DND-41 (cell line): ENCODE measurements at regions not wholly inside any gene's neighbourhood (a gene's known extent, or its start where the extent isn't known, plus 50 kb on each side); places are given as distances from the start of the nearest gene placed in this dataset.

Source experiments
- ATAC-seq: fragments of 200-7000 bp; cut with Tn5 transposase; 3 replicates; pipeline ENCODE4 v1.9.1; 2021; ENCODE audit warnings: low read depth; ENCODE audit not compliant: insufficient read depth
- DNase-seq: peaks from one replicate; pipeline ENCODE4 v3.0.0-alpha.2; 2020
- H2AFZ ChIP-seq: 2 replicates; pipeline ENCODE4 v1.6.0; 2012; ENCODE audit warnings: low read depth, low read length
- H3K27ac ChIP-seq: 2 replicates; pipeline ENCODE4 v1.5.1; 2012; ENCODE audit warnings: low read length, inconsistent platforms
- H3K27me3 ChIP-seq: fragments of 200-600 bp; sonication (generic); 2 replicates; pipeline ENCODE4 v1.6.0; 2012; ENCODE audit warnings: low read length, mild to moderate bottlenecking, inconsistent platforms; ENCODE audit not compliant: insufficient read depth, poor library complexity
- H3K36me3 ChIP-seq: 2 replicates; pipeline ENCODE4 v1.5.1; 2012; ENCODE audit warnings: low read length, inconsistent platforms; ENCODE audit not compliant: insufficient read depth
- H3K4me1 ChIP-seq: 2 replicates; pipeline ENCODE4 v1.5.1; 2012; ENCODE audit warnings: mild to moderate bottlenecking, low read length; ENCODE audit not compliant: insufficient read depth
- H3K4me2 ChIP-seq: 2 replicates; pipeline ENCODE4 v1.6.0; 2012; ENCODE audit warnings: mild to moderate bottlenecking, moderate library complexity, low read length, inconsistent platforms; ENCODE audit not compliant: insufficient read depth
- H3K4me3 ChIP-seq, 2 experiments: fragments of 200-600 bp in 1 of 2; shearing (Covaris generic) in 1 of 2; 2 replicates each; pipeline ENCODE4 v1.5.1; 2012 to 2016; ENCODE audit warnings: inconsistent platforms in 2 of 2, low read length in 2 of 2, mild to moderate bottlenecking in 2 of 2, low read depth in 1 of 2, moderate library complexity in 1 of 2
- H3K79me2 ChIP-seq: 2 replicates; pipeline ENCODE4 v1.6.0; 2012; ENCODE audit warnings: low read length, inconsistent platforms; ENCODE audit not compliant: insufficient read depth
- H3K9ac ChIP-seq: 2 replicates; pipeline ENCODE4 v1.6.0; 2012; ENCODE audit warnings: low read depth, mild to moderate bottlenecking, inconsistent platforms, low read length, moderate library complexity
- H3K9me3 ChIP-seq: 2 replicates; pipeline ENCODE4 v1.5.1; 2012; ENCODE audit warnings: low read length, moderate library complexity, mild to moderate bottlenecking, inconsistent platforms; ENCODE audit not compliant: insufficient read depth, severe bottlenecking
- H4K20me1 ChIP-seq: 2 replicates; pipeline ENCODE4 v1.6.0; 2012; ENCODE audit warnings: low read length; ENCODE audit not compliant: insufficient read depth
- CTCF ChIP-seq: IDR thresholded peaks from 2 replicates; pipeline ENCODE4 v1.5.1; 2012; ENCODE audit warnings: borderline replicate concordance, low read length, moderate library complexity, mild to moderate bottlenecking; ENCODE audit not compliant: poor library complexity, severe bottlenecking; ENCODE audit errors: extremely low read depth
- EZH2 ChIP-seq: IDR thresholded peaks from 3 replicates; pipeline ENCODE4 v1.6.1; 2012; ENCODE audit warnings: borderline replicate concordance, low read depth, mild to moderate bottlenecking, moderate library complexity, low read length, inconsistent platforms; ENCODE audit not compliant: severe bottlenecking

- H3K4me1 ChIP-seq: no peaks in the 10 kb centered on the region
- no peak overlapping the region for H3K4me3 ChIP-seq
- H2AFZ ChIP-seq: no peak overlapping the region
- no peak for ATAC-seq
- no peaks in the 10 kb centered on the region for H3K36me3 ChIP-seq
- H3K4me2 ChIP-seq: no peak overlapping the region
- TF ChIP-seq EZH2 (no peak), CTCF (no peak)
- DNase-seq: no peak
- no peak overlapping the region for H3K27ac ChIP-seq
- no peaks in the 10 kb centered on the region for H4K20me1 ChIP-seq
- H3K9ac ChIP-seq: no peak overlapping the region
- H3K27me3 ChIP-seq: no peaks in the 10 kb centered on the region
- no peaks in the 10 kb centered on the region for H3K79me2 ChIP-seq
- peaks cover 25% of the 10 kb centered on the region for H3K9me3 ChIP-seq
These were observed 2152.3 kb upstream of the PIK3C3 start for GRCh38 chr18:39802648-39803229.

DNA sequence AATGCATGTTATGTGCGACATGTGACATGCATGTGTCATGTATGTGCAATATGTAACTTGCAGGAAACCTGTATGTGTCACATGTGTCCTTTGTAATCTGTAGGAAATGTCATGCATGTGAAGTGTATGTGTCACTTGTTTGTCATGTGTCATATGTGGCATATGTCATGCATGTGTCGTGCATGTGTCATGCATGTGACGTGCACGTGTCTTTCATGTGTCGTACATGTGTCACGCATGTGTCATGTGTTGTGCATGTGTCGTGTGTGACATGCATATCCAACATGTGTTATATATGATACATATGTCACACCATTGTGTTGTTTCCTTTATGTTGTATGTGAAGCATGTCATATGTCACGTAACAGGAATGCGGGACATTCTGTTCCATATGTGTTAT, 2153.2 kb upstream of the PIK3C3 start:
- no peak overlapping the region for H3K27ac ChIP-seq
- H3K9ac ChIP-seq: no peak overlapping the region

GRCh38 chr18:39801010-39801409, 2154.0 kb upstream of the PIK3C3 start:
- Histone ChIP-seq H2AFZ (no peak overlapping the region), H3K4me1 (no peaks in the 10 kb centered on the region), H3K79me2 (no peaks in the 10 kb centered on the region), H3K4me3 (no peak overlapping the region), H3K9me3 (peaks cover 25% of the 10 kb centered on the region), H3K9ac (no peak overlapping the region), H3K4me2 (no peak overlapping the region), H3K27ac (no peak overlapping the region), H3K27me3 (no peaks in the 10 kb centered on the region), H4K20me1 (no peaks in the 10 kb centered on the region), H3K36me3 (no peaks in the 10 kb centered on the region)
- TF ChIP-seq CTCF (no peak), EZH2 (no peak)
- DNase-seq: no peak
- no peak for ATAC-seq

More for the DNA sequence above, 2153.2 kb upstream of the PIK3C3 start:
- Histone ChIP-seq H2AFZ (no peak overlapping the region), H3K4me2 (no peak overlapping the region), H3K79me2 (no peaks in the 10 kb centered on the region), H3K9me3 (peaks cover 25% of the 10 kb centered on the region), H3K36me3 (no peaks in the 10 kb centered on the region), H3K4me1 (no peaks in the 10 kb centered on the region), H3K27me3 (no peaks in the 10 kb centered on the region), H4K20me1 (no peaks in the 10 kb centered on the region), H3K4me3 (0 out of 4 replicates have a peak overlapping the region, but pooled peaks of 1 of the 2 experiments have one; percentile 8)
- DNase-seq (no peak), ATAC-seq (no peak)
- TF ChIP-seq EZH2 (no peak), CTCF (no peak)

DNA sequence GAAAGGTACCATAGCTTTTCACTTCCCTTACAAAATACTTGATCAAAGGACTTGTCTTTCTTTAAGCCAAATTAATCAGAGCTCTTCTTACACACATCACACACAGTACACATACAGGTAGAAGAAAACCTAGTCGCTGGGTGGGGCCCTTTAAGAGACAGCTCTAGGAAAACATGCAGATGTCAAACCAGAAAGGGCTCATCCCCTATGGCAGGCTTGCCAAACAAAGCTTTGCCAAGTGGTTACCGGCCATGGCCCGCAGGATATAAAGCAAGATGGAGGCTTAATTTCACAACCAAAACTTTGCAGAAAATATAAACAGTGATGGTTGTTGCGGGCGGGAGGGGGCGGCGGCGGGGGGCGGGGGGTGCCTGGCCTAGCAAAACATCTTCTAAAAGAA, 2156.0 kb upstream of the PIK3C3 start:
- Histone ChIP-seq H3K36me3 (no peaks in the 10 kb centered on the region), H3K4me3 (no peak overlapping the region), H3K4me2 (no peak overlapping the region), H2AFZ (no peak overlapping the region), H3K4me1 (no peaks in the 10 kb centered on the region), H3K27ac (no peak overlapping the region), H3K9me3 (peaks cover 25% of the 10 kb centered on the region), H3K79me2 (no peaks in the 10 kb centered on the region), H3K9ac (no peak overlapping the region), H3K27me3 (no peaks in the 10 kb centered on the region), H4K20me1 (no peaks in the 10 kb centered on the region)
- TF ChIP-seq EZH2 (no peak), CTCF (no peak)
- DNase-seq: no peak
- no peak for ATAC-seq
